PC-3 (cell line): ENCODE measurements at regions not wholly inside any gene's neighbourhood (a gene's known extent, or its start where the extent isn't known, plus 50 kb on each side); places are given as distances from the start of the nearest gene placed in this dataset.

ENCODE experiments used
- ATAC-seq: fragments of 200-7000 bp; cut with Tn5 transposase; 2 replicates; pipeline ENCODE4 v1.9.1; 2020; ENCODE audit warnings: mild to moderate bottlenecking, moderate library complexity
- BruUV-seq: library from RNA; stranded (reverse); fragments of 400-500 nt; replicated peaks from 2 replicates; lab custom pipeline; 2021; lab: Mats Ljungman, UMichigan
- CTCF ChIA-PET: fragments of 300-600 bp; sonication (Branson Sonifier 250); formaldehyde crosslinking; loops from one replicate; lab custom pipeline; 2022; ENCODE audit warnings: antibody characterized with exemption; lab: Charles Lee
- POLR2A ChIA-PET: fragments of 300-600 bp; sonication (Branson Sonifier 250); formaldehyde crosslinking; loops from one replicate; lab custom pipeline; 2022; ENCODE audit warnings: antibody characterized with exemption; ENCODE audit not compliant: unreplicated experiment; lab: Charles Lee
- DNase-seq: peaks from one replicate; pipeline ENCODE4 v3.0.0-alpha.2; 2015
- H2AFZ ChIP-seq: fragments of 300-600 bp; sonication (generic); 2 replicates; pipeline ENCODE4 v1.6.0; 2016; ENCODE audit warnings: antibody characterized with exemption, low read length
- H3F3A ChIP-seq: fragments of 300-600 bp; sonication (generic); one replicate; pipeline ENCODE4 v1.6.0; 2017; ENCODE audit warnings: antibody characterized with exemption, low read length, control low read depth, mild to moderate bottlenecking; ENCODE audit not compliant: unreplicated experiment
- H3K27ac ChIP-seq: fragments of 300-600 bp; sonication (generic); 2 replicates; pipeline ENCODE4 v1.5.1; 2016; ENCODE audit warnings: mild to moderate bottlenecking, low read length
- H3K27me3 ChIP-seq: fragments of 300-600 bp; sonication (generic); 2 replicates; pipeline ENCODE4 v1.6.1; 2016; ENCODE audit warnings: low read length, mixed read lengths
- H3K36me3 ChIP-seq: fragments of 300-600 bp; sonication (generic); 2 replicates; pipeline ENCODE4 v1.6.1; 2016; ENCODE audit warnings: low read depth, mixed run types, low read length, mixed read lengths
- H3K4me1 ChIP-seq: fragments of 300-600 bp; sonication (generic); 2 replicates; pipeline ENCODE4 v1.5.1; 2016; ENCODE audit warnings: low read length; ENCODE audit not compliant: insufficient read depth
- H3K4me2 ChIP-seq: fragments of 300-600 bp; sonication (generic); 2 replicates; pipeline ENCODE4 v1.6.0; 2016; ENCODE audit warnings: low read length
- H3K4me3 ChIP-seq: fragments of 300-600 bp; sonication (generic); 2 replicates; pipeline ENCODE4 v1.5.1; 2016; ENCODE audit warnings: mild to moderate bottlenecking, low read length, mixed read lengths
- H3K79me2 ChIP-seq: fragments of 300-600 bp; sonication (generic); 2 replicates; pipeline ENCODE4 v1.6.1; 2017; ENCODE audit warnings: low read length, mixed read lengths
- H3K9ac ChIP-seq: fragments of 300-600 bp; sonication (generic); 2 replicates; pipeline ENCODE4 v1.6.0; 2016; ENCODE audit warnings: mild to moderate bottlenecking, low read length
- H3K9me2 ChIP-seq: fragments of 300-600 bp; sonication (generic); replicated peaks from 2 replicates; pipeline ENCODE4 v1.6.1; 2016; ENCODE audit warnings: mixed run types, low read length, mixed read lengths
- H3K9me3 ChIP-seq: fragments of 300-600 bp; sonication (generic); 2 replicates; pipeline ENCODE4 v1.6.1; 2016; ENCODE audit warnings: low read length, mixed read lengths
- H4K20me1 ChIP-seq: fragments of 300-600 bp; sonication (generic); 2 replicates; pipeline ENCODE4 v1.6.1; 2016; ENCODE audit warnings: low read length, mixed read lengths
- CTCF ChIP-seq: fragments of 300-600 bp; sonication (generic); conservative IDR thresholded peaks from 2 replicates; pipeline ENCODE4 v1.5.1; 2017; ENCODE audit warnings: antibody characterized with exemption, low read depth, mild to moderate bottlenecking, low read length
- EZH2 ChIP-seq: fragments of 300-600 bp; sonication (generic); IDR thresholded peaks from one replicate; pipeline ENCODE4 v1.6.1; 2017; ENCODE audit warnings: antibody characterized with exemption, mild to moderate bottlenecking, low read length; ENCODE audit not compliant: unreplicated experiment
- EZH2phosphoT487 ChIP-seq: fragments of 300-600 bp; sonication (generic); IDR thresholded peaks from 2 replicates; pipeline ENCODE4 v1.6.1; 2018; ENCODE audit warnings: mild to moderate bottlenecking, antibody characterized with exemption, low read length, borderline replicate concordance
- intact Hi-C: fragments of 100-400 bp; cut with micrococcal nuclease; formaldehyde crosslinking; loops from 2 replicates; pipeline ENCODE4 v1.9.0; 2023

- Histone ChIP-seq H3K4me3 (no peak overlapping the region), H3K9ac (no peak overlapping the region), H3K36me3 (no peaks in the 10 kb centered on the region), H3K9me3 (no peaks in the 10 kb centered on the region), H3F3A (no peaks in the 10 kb centered on the region), H3K9me2 (no peaks in the 10 kb centered on the region), H3K79me2 (no peaks in the 10 kb centered on the region), H4K20me1 (no peaks in the 10 kb centered on the region), H3K27ac (no peak overlapping the region), H3K27me3 (peaks cover 58% of the 10 kb centered on the region), H3K4me2 (no peak overlapping the region), H2AFZ (no peak overlapping the region), H3K4me1 (no peaks in the 10 kb centered on the region)
- TF ChIP-seq EZH2phosphoT487 = no peak
- no peak for TF ChIP-seq CTCF
- no peak for TF ChIP-seq EZH2
- intact Hi-C loops = no loop called here
- ChIA-PET POLR2A (no interaction called here), CTCF (interaction anchor here (0.6 to 1.8 kb wide), 3 partner anchors 242 to 1019 kb away, joined by 4 to 8 read pairs (median 5); no protein-coding TSS in a partner anchor)
- BruUV-seq = no TSS peak
- ATAC-seq (no peak), DNase-seq (no peak)
Observed at GRCh38 chr20:5447188-5447587, 130.4 kb upstream of the PROKR2 start.

GRCh38 chr20:5445611-5446010, 128.9 kb upstream of the PROKR2 start:
- no TSS peak for BruUV-seq
- no peaks in the 10 kb centered on the region for H3K9me3 ChIP-seq

More at GRCh38 chr20:5445611-5446010, 128.9 kb upstream of the PROKR2 start:
- Histone ChIP-seq H3K27ac (no peak overlapping the region), H3K9me2 (no peaks in the 10 kb centered on the region), H3K4me2 (no peak overlapping the region), H3K36me3 (no peaks in the 10 kb centered on the region), H3K4me1 (no peaks in the 10 kb centered on the region), H3K79me2 (no peaks in the 10 kb centered on the region), H3K9ac (no peak overlapping the region), H3F3A (no peaks in the 10 kb centered on the region), H3K4me3 (no peak overlapping the region), H2AFZ (no peak overlapping the region), H3K27me3 (peaks cover 74% of the 10 kb centered on the region), H4K20me1 (no peaks in the 10 kb centered on the region)
- intact Hi-C loops = no loop called here
- ChIA-PET CTCF (interaction anchor here (0.6 kb wide), 1 partner anchor 240 kb away, joined by 3 read pairs; no protein-coding TSS in a partner anchor), POLR2A (no interaction called here)
- DNase-seq (no peak), ATAC-seq (no peak)
- TF ChIP-seq EZH2 (no peak), CTCF (no peak), EZH2phosphoT487 (no peak)
